GM21786 (cell line): ENCODE measurements at regions not wholly inside any gene's neighbourhood (a gene's known extent, or its start where the extent isn't known, plus 50 kb on each side); places are given as distances from the start of the nearest gene placed in this dataset.
"Not testable (repeated sequence)": the region's sequence is repeated elsewhere in the genome, so short reads cannot be mapped to it uniquely, and the experiment has no call there.

ENCODE experiments used
- ATAC-seq: cut with Tn5 transposase; IDR thresholded peaks from one replicate; pipeline ENCODE4 v1.9.1; 2021; ENCODE audit not compliant: unreplicated experiment

DNA sequence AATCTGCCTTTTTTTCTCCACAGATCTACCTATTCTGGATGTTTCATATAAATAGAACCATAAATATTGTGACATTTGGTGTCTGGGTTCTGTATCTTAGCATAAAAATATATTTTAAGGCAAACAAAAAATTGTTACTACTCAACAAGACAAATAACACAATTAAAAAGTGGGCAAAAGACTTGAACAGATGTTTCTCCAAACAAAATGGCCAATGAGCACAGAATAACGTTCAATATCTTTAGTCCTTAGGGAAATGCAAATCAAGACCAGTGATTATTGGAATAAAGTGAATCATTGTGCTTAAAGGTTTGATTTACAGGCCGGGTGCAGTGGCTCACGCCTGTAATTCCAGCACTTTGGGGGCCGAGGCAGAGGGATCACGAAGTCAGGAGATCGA lies 1331.3 kb downstream of the AACS start:
- no peak for ATAC-seq

DNA sequence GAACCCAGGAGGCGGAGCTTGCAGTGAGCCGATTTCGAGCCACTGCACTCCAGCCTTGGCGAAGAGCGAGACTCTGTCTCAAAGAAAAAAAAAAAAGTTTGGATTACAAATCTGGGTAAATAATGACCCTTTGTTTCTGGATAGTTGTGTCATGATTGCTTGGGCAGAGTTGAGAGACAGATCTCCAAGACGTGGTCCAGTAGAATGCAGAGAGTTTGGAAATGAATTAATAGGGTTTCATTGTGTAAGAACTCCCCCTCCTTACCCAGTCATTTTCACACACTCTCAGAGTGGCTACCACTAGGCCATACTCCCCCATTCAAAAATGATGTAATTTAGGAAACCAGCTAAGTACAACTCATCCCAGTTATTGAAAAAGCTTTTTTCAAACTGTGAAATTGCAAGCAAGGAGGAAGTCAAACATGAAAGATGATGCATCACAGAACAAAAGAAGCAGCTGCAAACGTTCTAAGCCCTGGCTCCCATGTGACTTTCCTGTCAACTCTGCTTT lies 1331.9 kb downstream of the AACS start:
- ATAC-seq = no peak

DNA sequence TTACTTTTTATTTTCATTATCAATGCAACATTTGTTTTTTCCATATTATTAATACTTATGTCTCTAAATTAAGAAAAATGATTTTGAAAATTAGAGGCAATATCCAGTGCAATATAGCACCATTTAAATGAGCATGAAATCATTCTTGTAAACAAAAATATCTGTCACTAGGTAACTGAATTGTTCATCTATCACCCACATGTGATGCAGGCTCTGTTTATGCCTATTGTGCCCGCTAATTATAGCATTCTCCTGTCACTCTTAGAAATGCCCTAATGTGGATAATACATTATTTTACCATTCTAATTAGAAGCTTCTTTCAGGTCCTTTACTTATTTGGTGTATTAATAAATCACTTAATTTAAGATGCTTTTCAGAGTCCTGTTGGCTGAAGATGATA lies 1332.4 kb downstream of the AACS start:
- ATAC-seq = no peak

DNA sequence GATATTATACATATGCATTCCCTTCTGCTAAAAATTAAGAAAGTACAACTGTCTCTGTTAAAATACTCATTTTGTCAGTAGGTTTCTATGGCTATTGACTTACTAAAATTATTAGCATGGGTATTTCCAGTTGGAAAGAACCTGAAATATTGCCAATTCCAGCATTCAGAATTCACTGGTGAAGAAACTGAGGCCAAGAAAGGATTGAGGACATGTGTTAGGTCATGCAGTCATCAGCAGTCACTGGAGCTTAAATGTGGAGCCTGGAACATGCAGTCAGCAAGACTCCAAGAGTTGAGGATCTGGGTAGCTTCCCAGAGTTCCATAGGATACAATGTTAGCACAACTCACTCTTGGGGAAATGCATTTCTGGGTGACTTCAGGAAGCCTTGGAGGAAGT lies 1335.6 kb downstream of the AACS start:
- ATAC-seq = no peak

DNA sequence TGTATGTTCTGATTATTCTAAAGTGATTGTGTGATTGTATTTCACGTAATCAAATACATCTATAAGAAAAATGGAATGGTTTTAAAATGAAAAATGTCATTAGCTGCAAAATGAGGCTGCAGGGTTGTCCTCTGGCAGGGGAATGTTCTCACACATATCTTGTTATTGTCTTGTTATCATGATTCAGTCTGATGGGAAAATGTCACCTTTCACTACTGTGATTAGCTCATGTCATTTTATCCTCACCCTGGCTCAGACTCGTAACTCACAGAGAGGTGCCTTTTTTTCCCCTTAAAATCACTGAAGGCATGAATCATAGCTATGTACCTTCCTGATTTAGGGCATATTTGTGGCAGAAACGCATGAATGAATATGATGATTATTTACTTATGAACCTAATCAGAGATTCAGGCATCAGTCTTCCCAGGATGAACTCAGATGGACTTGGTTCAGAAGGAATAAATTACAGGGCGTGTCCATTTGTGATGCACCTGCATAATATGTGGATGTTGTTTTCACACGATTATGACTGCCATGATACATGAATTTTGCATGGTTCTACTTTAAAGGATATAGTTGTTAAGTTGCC lies 1339.2 kb downstream of the AACS start:
- ATAC-seq = no peak

DNA sequence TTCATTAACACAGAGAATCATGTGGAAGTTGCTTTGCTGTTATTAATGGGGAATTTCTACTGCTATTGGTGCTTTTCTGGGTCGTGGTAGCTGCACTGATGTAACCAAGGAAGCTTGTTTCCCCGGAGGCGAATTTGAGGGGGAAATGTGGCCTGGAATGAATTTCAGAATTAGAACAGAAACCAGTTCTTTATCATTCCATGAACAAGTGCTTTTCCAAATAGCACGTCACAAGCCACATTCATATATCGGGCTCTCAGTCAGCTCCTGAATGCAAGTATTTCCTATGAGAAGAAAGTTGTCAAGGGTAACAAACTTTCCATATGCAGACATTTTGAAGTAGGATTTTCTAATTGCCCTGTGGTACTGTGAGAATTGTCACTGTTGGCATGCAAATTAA lies 1353.2 kb downstream of the AACS start:
- no peak for ATAC-seq

DNA sequence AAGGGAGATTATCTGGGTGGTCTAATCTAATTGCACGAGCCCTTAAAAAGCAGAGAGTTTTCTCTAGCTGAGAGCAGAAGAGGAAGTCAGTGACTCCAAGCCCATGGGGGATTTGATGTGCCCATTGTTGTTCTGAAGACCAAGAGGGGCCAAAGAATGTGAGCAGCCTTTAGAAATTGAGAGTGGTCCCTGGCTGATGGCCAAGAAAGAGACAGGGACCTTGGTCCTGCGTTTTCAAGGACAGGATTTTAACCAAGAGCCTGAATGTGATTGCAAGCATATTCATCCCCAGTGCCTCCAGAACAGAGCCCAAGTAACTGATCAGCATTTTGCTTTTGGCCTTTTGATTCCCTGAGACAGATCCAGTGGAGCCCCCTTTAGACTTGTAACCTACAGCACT lies 1353.9 kb downstream of the AACS start:
- no peak for ATAC-seq

DNA sequence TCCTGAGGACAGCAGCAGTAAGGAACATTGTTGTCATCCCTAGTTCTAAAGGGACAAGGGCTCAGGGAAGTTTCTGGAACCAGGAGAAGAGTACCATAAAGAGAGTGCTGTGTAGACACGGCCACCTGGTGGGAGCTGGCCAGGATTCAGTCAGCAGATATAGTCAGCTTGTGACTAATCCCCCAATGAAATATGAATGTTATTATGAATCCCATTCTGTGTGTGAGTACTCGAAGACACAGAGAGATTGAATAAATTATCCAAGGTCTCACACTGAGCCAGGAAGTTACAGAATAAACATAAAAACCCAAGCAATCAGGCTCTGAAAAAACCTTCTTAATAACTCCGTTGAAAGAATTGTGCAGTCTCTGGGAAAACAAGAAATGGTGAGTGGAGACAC lies 1359.5 kb downstream of the AACS start:
- no peak for ATAC-seq

DNA sequence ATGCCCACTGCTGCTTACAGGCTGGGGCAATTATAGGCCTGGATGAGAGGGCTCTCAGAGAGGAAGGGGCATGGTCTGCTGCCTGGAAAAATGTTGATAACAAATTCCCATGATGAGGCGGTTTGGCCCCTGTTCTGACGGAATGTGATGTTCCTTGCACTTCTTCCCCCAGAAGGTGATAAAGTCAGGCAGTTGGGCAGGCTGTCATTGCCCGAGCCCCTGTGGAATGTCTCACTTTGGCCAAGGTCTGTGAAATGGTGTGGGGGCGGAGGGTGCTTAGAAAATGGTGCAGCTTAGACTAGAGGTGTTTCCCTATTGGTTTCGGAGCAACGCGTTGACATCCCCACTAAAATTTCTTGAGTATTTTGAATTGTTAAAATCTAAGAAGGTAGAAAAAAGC lies 1360.0 kb downstream of the AACS start:
- no peak for ATAC-seq

DNA sequence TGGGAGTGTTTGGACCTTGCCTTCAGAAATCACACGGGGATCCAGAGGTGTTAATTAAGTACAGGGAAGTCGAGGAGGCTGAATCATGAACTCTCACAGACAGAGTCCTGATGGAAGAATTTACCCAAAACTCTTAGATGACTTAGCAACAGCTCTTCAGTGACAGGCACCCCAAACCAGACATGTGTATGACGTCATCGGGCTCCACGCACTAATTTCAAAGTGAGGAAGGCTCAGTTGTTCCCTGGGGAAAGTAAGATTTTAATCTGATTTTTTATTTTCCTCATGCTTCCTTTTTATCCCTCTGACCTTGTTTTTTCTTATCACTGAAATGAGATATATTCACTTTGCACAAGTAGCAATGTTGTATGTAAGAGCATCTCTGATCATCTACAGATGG lies 1363.5 kb downstream of the AACS start:
- ATAC-seq = no peak

DNA sequence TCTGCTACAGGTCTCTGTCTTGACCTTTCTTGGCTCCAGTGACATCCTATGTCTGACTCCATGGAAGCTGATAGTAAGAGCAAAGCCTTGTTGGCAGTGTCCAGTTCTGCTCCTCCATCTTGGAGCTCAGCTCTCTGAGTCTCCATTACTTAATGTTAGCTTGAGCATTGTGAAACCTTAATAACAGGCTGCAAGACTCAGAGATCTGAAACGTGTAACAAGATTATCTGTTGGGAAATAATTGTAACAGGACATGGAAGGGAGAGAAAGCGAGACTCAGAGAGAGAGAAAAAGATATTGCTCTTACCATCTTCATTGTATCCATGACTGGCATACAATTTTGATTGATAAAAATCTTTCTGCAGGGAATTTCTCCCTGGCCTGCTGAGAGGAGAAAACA lies 1365.7 kb downstream of the AACS start:
- no peak for ATAC-seq

DNA sequence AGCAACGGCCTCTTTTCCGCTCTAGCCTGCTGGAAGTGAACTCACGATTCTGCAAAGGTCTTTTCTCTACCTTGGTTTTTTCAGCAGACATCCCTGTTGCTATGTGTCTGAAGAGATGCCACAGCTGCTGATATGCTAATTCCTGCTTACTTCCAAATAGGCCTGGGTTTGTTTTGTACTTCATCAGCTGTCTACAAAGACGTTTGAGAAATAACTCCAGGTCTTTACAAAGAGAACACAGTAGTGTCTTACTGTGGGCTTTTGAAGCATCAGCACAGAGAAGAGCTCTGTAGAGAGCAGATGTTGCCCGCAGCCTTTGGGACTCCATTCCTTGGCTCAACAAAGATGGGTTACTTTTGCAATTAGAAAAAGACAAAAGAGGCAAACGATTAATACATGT lies 1366.5 kb downstream of the AACS start:
- no peak for ATAC-seq

DNA sequence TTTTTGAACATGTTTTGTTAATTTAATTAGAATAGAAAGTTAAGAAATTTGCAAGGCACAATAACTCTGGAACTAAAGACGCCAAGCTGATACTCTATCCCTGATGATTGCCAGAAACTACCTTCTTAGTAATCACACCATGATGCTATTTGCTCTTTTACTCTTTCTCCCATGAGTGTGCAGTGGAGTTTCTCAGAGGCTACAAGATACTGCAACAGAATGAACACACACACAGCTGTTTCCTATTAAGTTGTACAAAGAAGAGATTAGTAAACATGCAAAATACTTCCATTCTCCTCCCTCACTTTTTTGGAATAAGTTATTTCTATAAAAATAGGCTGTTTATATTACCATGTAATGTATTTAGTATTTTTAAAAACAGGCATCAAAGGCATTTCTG lies 1367.5 kb downstream of the AACS start:
- no peak for ATAC-seq

DNA sequence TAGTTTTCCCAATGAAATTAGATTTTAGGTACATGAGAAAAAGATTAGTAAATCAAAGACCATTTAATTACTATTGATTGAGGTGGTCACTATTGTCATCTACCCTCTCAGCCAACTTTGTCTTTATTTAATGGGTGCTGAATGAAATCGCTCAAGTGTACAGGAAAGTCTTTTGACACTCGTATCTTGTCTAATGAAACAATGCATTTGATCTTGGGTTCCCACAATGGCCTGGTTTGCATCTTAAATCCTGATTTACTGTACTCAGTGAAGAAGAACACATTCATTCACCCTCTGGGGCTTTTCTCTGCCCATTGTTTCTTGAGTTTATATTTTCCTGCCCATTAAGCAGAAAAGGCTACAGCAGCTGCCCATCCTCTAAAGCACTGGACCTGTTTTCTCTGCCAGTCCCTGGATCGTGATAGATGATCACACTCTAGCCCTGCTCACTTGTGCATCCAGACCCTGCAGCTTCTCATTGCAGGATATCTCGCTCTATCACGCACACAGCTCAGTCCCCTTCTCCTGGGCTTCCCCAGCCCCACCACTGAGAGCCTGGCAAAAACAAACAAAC lies 1369.3 kb downstream of the AACS start:
- no peak for ATAC-seq

DNA sequence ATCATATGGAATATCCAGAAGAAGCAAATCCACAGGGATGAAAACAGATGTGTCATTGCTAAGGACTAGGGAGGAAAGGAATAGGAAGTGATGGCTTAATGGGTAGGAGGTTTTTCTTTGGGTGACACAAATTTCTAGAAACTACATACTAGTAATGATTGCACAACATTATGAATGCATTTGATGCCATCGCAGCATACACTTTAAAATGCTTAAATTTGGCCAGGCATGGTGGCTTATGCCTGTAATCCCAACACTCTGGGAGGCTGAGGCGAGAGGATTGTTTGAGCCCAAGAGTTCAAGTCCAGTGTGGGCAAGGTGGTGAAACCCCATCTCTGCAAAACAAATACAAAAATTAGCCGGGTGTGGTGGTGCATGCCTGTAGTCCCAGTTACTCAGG lies 1370.8 kb downstream of the AACS start:
- no peak for ATAC-seq

DNA sequence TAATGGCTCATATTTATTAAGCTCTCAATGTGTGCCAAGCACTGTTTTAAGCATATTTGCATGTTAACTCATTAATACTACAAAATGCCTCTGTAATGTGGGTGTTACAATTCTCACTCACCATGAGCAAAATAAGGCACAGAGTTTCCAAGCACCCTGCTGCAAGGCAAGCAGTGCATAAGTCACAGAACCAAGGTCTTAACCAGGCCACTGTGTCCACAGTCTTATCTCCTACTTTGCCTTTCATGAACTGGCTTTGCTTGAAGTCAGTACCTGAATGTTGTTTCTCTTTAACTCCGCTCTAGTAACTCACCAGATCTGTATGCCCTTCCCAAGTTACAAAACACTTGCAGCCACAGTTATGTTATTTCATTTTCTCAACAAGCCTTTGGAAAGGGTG lies 1372.7 kb downstream of the AACS start:
- no peak for ATAC-seq

DNA sequence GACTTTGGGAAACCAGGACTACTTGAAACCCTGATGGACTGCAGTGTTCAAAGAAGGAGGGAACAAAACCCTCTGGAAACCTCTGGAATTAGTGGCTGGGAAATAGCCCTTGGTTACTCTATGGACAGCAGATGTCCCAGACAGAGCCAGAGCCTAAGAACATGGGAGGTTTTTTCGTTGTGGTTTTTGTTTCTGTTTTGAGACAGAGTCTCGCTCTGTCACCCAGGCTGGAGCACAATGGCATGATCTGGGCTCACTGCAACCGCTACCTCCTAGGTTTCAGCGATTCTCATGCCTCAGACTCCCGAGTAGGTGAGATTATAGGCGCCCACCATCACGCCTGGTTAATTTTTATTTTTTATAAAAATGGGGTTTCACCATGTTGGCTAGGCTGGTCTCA lies 1378.7 kb downstream of the AACS start:
- no peak for ATAC-seq

DNA sequence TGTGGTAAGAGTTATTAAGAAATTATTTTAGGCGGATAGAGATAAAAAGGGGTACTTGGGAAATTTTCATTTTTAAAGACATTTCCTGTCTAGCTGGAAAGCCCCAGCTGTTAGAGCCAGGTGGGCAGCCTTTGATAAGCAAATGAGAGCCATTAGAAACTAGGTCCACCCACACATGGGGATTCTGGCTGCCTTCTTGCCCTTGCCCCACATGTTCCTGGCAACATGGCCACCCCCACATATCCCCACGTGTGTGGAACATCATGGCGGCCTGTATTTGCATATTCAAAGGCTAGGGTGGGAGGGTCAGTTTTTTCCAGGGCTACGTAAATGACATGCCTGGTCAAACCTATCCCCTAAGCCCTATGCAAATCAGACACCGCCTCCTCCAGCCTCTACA lies 1382.1 kb downstream of the AACS start:
- ATAC-seq = no peak

DNA sequence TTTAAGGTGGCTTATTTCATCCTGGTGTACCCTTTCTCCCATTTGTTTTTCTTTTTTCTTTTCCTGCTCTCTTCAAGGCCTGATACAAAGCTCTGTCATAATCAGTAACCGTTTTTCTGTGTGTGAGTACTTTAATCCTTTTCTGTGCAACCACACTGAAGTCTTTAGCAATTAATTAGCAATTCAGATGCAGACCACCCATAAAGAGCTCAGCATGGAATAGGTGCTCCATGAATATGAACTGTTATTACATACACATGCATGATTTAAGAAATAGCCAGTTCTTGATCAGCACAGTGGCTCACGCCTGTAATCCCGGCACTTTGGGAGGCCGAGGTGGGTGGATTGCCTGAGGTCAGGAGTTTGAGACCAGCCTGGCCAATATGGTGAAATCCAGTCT lies 1386.6 kb downstream of the AACS start:
- no peak for ATAC-seq

DNA sequence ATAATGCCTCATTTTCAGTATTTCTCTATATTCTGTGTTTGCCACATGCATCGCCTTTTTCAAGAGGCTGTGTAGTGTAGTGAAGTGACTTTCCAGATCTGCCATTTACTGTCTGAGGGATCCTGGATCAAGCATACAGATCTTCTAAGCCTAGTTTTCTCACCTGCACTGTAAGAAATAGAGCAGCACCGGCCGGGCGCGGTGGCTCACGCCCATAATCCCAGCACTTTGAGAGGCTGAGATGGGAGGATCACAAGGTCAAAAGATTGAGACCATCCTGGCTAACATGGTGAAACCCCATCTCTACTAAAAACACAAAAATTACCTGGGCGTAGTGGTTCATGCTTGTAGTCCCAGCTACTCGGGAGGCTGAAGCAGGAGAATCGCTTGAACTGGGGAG lies 1387.5 kb downstream of the AACS start:
- not testable (repeated sequence) for ATAC-seq

DNA sequence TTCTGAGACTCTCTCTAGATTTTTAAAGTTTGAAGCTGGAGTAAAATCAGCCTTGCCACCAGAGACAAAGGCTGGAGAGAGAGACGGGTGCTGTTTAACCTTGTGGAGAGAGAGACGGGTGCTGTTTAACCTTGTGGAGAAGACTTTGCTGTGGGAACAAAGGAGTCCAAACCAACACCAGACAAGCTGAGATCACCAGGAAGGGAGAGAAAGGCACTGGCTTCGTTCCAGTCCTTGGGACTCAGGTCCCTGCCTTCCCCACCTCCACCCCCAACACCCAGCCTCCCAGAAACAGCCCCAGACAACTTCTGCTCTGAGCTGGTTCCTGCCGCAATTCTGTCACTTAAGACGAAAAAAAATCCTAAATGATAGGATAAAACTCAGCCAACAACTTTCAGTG lies 1389.3 kb downstream of the AACS start:
- no peak for ATAC-seq

DNA sequence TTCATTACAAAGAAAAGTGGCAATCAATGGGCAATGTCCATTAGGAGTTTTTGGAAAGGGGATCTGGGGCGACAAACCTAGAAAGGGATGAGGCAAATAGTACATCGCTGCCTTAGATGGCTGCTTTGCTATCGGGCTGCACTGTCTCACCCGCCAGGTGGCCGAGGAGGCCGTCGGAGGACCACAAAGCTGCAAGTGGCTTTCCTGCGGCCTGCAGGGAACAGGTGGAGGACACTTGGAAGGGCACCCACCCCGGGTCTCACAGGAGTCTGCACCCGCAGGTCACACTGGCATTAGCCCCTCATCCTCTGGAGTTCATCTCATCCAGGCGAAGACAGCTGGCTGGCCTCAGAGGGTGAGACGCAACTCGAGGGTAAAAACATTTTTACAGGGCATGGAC lies 1392.5 kb downstream of the AACS start:
- ATAC-seq = no peak

DNA sequence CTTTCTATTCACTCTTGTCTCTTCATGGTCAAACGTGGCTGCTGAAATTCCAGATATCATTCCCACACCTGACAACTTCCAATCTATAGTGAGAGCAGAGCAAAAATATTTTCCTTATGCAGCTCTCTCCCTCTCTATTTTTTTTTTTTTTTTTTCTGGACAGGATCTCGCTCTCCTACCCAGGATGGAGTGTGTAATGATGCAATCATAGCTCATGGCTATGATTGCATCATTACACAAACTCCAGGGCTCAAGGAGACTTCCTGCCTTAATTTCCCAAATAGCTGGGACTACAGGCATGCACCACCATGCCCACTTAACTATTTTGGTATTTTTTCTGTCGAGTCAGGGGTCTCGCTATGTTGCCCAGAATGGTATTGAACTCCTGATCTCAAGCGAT lies 1398.9 kb downstream of the AACS start:
- no peak for ATAC-seq
